ENCODE measurements at regions not wholly inside any gene's neighbourhood (a gene's known extent, or its start where the extent isn't known, plus 50 kb on each side); places are given as distances from the start of the nearest gene placed in this dataset.

GRCh38 chr10:121371836-121372235 lies 226.4 kb downstream of the FGFR2 start:
- Histone ChIP-seq H3K4me2 (ENCODE audit: low read depth, low read length, poor library complexity, severe bottlenecking) (no peak overlapping the region), H2AFZ (ENCODE audit: low read depth, low read length, severe bottlenecking) (no peak overlapping the region), H3K9ac (ENCODE audit: low read length) (no peak overlapping the region), H3K9me2 (replicated peaks; ENCODE audit: insufficient read depth, low read length) (no peaks in the 10 kb centered on the region), H4K20me1 (ENCODE audit: low read depth, low read length) (no peaks in the 10 kb centered on the region), H3F3A (ENCODE audit: insufficient read depth) (no peaks in the 10 kb centered on the region), H3K9me3 (ENCODE audit: insufficient read depth, low read length) (no peaks in the 10 kb centered on the region), H3K27me3 (ENCODE audit: low read length) (no peaks in the 10 kb centered on the region), H3K27ac (ENCODE audit: low read depth, low read length) (no peak overlapping the region), H3K79me2 (ENCODE audit: insufficient read depth, low read length) (no peaks in the 10 kb centered on the region), H3K4me3 (ENCODE audit: insufficient read depth, low read length, poor library complexity, severe bottlenecking) (no peak overlapping the region), H3K36me3 (ENCODE audit: low read length) (no peaks in the 10 kb centered on the region)
- no peak for TF ChIP-seq EZH2phosphoT487 (conservative IDR thresholded peaks at IDR 0.05; ENCODE audit: low read length)
- TF ChIP-seq, protein P1, sequence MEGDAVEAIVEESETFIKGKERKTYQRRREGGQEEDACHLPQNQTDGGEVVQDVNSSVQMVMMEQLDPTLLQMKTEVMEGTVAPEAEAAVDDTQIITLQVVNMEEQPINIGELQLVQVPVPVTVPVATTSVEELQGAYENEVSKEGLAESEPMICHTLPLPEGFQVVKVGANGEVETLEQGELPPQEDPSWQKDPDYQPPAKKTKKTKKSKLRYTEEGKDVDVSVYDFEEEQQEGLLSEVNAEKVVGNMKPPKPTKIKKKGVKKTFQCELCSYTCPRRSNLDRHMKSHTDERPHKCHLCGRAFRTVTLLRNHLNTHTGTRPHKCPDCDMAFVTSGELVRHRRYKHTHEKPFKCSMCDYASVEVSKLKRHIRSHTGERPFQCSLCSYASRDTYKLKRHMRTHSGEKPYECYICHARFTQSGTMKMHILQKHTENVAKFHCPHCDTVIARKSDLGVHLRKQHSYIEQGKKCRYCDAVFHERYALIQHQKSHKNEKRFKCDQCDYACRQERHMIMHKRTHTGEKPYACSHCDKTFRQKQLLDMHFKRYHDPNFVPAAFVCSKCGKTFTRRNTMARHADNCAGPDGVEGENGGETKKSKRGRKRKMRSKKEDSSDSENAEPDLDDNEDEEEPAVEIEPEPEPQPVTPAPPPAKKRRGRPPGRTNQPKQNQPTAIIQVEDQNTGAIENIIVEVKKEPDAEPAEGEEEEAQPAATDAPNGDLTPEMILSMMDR (IDR thresholded peaks at IDR 0.05; ENCODE audit: insufficient read depth, low read length, poor library complexity, severe bottlenecking), result no peak

DNA sequence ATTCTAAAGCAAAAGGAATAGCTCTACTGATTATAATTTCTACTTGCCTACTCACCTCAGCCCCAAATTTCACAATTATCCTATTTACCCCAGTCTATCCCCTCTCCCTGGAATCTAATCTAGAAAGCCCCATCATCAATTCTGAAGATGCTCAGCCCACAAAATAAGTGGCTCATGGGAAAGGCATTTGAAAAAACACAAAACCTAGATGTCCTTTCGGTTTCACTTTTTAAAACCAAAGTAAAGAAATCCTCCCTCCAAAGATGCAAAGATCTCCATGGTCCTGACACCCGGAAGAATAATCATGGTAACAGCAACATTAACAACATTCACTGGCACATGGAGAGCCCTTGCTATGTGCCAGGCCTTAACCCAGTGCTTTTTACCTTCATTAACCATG lies 224.8 kb downstream of the FGFR2 start:
- H3K9ac ChIP-seq (ENCODE audit: low read length), result no peak overlapping the region
- H2AFZ ChIP-seq (ENCODE audit: low read depth, low read length, severe bottlenecking), result no peak overlapping the region
- no peaks in the 10 kb centered on the region for H3K36me3 ChIP-seq (ENCODE audit: low read length)
- H3K79me2 ChIP-seq (ENCODE audit: insufficient read depth, low read length), result no peaks in the 10 kb centered on the region
- H3K9me3 ChIP-seq (ENCODE audit: insufficient read depth, low read length), result no peaks in the 10 kb centered on the region
- H3K4me3 ChIP-seq (ENCODE audit: insufficient read depth, low read length, poor library complexity, severe bottlenecking), result no peak overlapping the region
- no peak overlapping the region for H3K4me2 ChIP-seq (ENCODE audit: low read depth, low read length, poor library complexity, severe bottlenecking)
- H3F3A ChIP-seq (ENCODE audit: insufficient read depth), result no peaks in the 10 kb centered on the region
- H3K27me3 ChIP-seq (ENCODE audit: low read length), result no peaks in the 10 kb centered on the region
- no peaks in the 10 kb centered on the region for H4K20me1 ChIP-seq (ENCODE audit: low read depth, low read length)
- no peaks in the 10 kb centered on the region for H3K9me2 ChIP-seq (replicated peaks; ENCODE audit: insufficient read depth, low read length)
- TF ChIP-seq, protein P1 (IDR thresholded peaks at IDR 0.05; ENCODE audit: insufficient read depth, low read length, poor library complexity, severe bottlenecking), result no peak
- TF ChIP-seq EZH2phosphoT487 (conservative IDR thresholded peaks at IDR 0.05; ENCODE audit: low read length), result no peak
- H3K27ac ChIP-seq (ENCODE audit: low read depth, low read length), result no peak overlapping the region

GRCh38 chr10:121374121-121374520 lies 224.1 kb downstream of the FGFR2 start:
- TF ChIP-seq, protein P1 (IDR thresholded peaks at IDR 0.05; ENCODE audit: insufficient read depth, low read length, poor library complexity, severe bottlenecking), result no peak
- no peak for TF ChIP-seq EZH2phosphoT487 (conservative IDR thresholded peaks at IDR 0.05; ENCODE audit: low read length)
- H3K27me3 ChIP-seq (ENCODE audit: low read length), result no peaks in the 10 kb centered on the region
- no peaks in the 10 kb centered on the region for H3K36me3 ChIP-seq (ENCODE audit: low read length)
- no peaks in the 10 kb centered on the region for H3K9me3 ChIP-seq (ENCODE audit: insufficient read depth, low read length)
- no peak overlapping the region for H3K4me3 ChIP-seq (ENCODE audit: insufficient read depth, low read length, poor library complexity, severe bottlenecking)
- no peaks in the 10 kb centered on the region for H3K79me2 ChIP-seq (ENCODE audit: insufficient read depth, low read length)
- no peak overlapping the region for H3K9ac ChIP-seq (ENCODE audit: low read length)
- H3K9me2 ChIP-seq (replicated peaks; ENCODE audit: insufficient read depth, low read length), result no peaks in the 10 kb centered on the region
- H4K20me1 ChIP-seq (ENCODE audit: low read depth, low read length), result no peaks in the 10 kb centered on the region
- no peak overlapping the region for H2AFZ ChIP-seq (ENCODE audit: low read depth, low read length, severe bottlenecking)
- H3F3A ChIP-seq (ENCODE audit: insufficient read depth), result no peaks in the 10 kb centered on the region
- H3K4me2 ChIP-seq (ENCODE audit: low read depth, low read length, poor library complexity, severe bottlenecking), result no peak overlapping the region
- no peak overlapping the region for H3K27ac ChIP-seq (ENCODE audit: low read depth, low read length)
